IMR-90 (cell line): ENCODE measurements at regions not wholly inside any gene's neighbourhood (a gene's known extent, or its start where the extent isn't known, plus 50 kb on each side); places are given as distances from the start of the nearest gene placed in this dataset.

Source experiments
- ATAC-seq: fragments of 200-7000 bp; cut with Tn5 transposase; 2 replicates; pipeline ENCODE4 v1.9.1; 2020; ENCODE audit warnings: low read depth, mild to moderate bottlenecking, moderate library complexity
- BruUV-seq: library from RNA; stranded (reverse); fragments of 400-500 nt; replicated peaks from 2 replicates; lab custom pipeline; 2021; lab: Mats Ljungman, UMichigan
- CTCF ChIA-PET: fragments of 300-600 bp; formaldehyde crosslinking; extraction: SDS; loops from one replicate; lab custom pipeline; 2021; ENCODE audit warnings: antibody characterized with exemption; lab: Yijun Ruan, JAX
- POLR2A ChIA-PET: fragments of 300-600 bp; sonication (Branson Sonifier 250); formaldehyde crosslinking; loops from one replicate; lab custom pipeline; 2022; ENCODE audit warnings: antibody characterized with exemption; ENCODE audit not compliant: unreplicated experiment; lab: Charles Lee
- DNase-seq: peaks from one replicate; pipeline ENCODE4 v3.0.0; 2013
- H2AFZ ChIP-seq: replicated peaks from 2 replicates; pipeline ENCODE3; 2013; ENCODE audit warnings: low read length, mild to moderate bottlenecking; ENCODE audit not compliant: poor library complexity
- H2AK5ac ChIP-seq: 2 replicates; pipeline ENCODE4 v1.6.1; 2013; ENCODE audit warnings: low read depth, low read length, inconsistent platforms
- H2AK9ac ChIP-seq: replicated peaks from 2 replicates; pipeline ENCODE3; 2013; ENCODE audit warnings: mild to moderate bottlenecking, low read depth, low read length, moderate library complexity; ENCODE audit not compliant: poor library complexity
- H2BK120ac ChIP-seq: 2 replicates; pipeline ENCODE4 v1.6.1; 2013; ENCODE audit warnings: low read depth, low read length, inconsistent platforms
- H2BK15ac ChIP-seq: 3 replicates; pipeline ENCODE4 v1.6.1; 2013; ENCODE audit warnings: low read depth, low read length, inconsistent platforms
- H2BK20ac ChIP-seq: 2 replicates; pipeline ENCODE4 v1.6.1; 2013; ENCODE audit warnings: low read depth, mild to moderate bottlenecking, inconsistent platforms, low read length, moderate library complexity
- H2BK5ac ChIP-seq: 2 replicates; pipeline ENCODE4 v1.6.1; 2013; ENCODE audit warnings: mild to moderate bottlenecking, low read depth, low read length, inconsistent platforms; ENCODE audit not compliant: poor library complexity, severe bottlenecking
- H3K14ac ChIP-seq: replicated peaks from 2 replicates; pipeline ENCODE4 v1.6.1; 2013; ENCODE audit warnings: low read depth, low read length, inconsistent platforms
- H3K18ac ChIP-seq: 2 replicates; pipeline ENCODE4 v1.6.1; 2013; ENCODE audit warnings: low read depth, low read length, control low read depth
- H3K23ac ChIP-seq: 2 replicates; pipeline ENCODE4 v1.6.1; 2013; ENCODE audit warnings: low read depth, low read length, inconsistent platforms
- H3K27ac ChIP-seq: 2 replicates; pipeline ENCODE4 v1.5.1; 2013; ENCODE audit warnings: mild to moderate bottlenecking, control low read depth, low read length; ENCODE audit not compliant: insufficient read depth
- H3K27me3 ChIP-seq: 2 replicates; pipeline ENCODE4 v1.6.1; 2013; ENCODE audit warnings: low read length; ENCODE audit not compliant: control insufficient read depth, insufficient read depth
- H3K36me3 ChIP-seq: 2 replicates; pipeline ENCODE4 v1.6.1; 2013; ENCODE audit warnings: low read length, mixed read lengths; ENCODE audit not compliant: control insufficient read depth, insufficient read depth
- H3K4ac ChIP-seq: 2 replicates; pipeline ENCODE4 v1.6.1; 2013; ENCODE audit warnings: low read depth, low read length, inconsistent platforms
- H3K4me1 ChIP-seq: 2 replicates; pipeline ENCODE4 v1.6.1; 2013; ENCODE audit warnings: low read length, mixed read lengths; ENCODE audit not compliant: control insufficient read depth, insufficient read depth
- H3K4me2 ChIP-seq: 2 replicates; pipeline ENCODE4 v1.6.1; 2013; ENCODE audit warnings: low read depth, mild to moderate bottlenecking, control low read depth, low read length, moderate library complexity
- H3K4me3 ChIP-seq: 2 replicates; pipeline ENCODE4 v1.5.1; 2013; ENCODE audit warnings: low read depth, mild to moderate bottlenecking, control low read depth, low read length, moderate library complexity; ENCODE audit not compliant: insufficient read depth
- H3K56ac ChIP-seq: 2 replicates; pipeline ENCODE4 v1.6.1; 2013; ENCODE audit warnings: low read length, inconsistent platforms; ENCODE audit not compliant: insufficient read depth; ENCODE audit errors: extremely low read depth
- H3K79me1 ChIP-seq, 2 experiments: 2 replicates each; pipeline ENCODE4 v1.6.1; 2013; ENCODE audit warnings: low read length in 2 of 2, inconsistent platforms in 1 of 2, low read depth in 1 of 2
- H3K9ac ChIP-seq: 2 replicates; pipeline ENCODE4 v1.6.1; 2013; ENCODE audit warnings: low read depth, low read length, control low read depth
- H3K9me1 ChIP-seq: 2 replicates; pipeline ENCODE4 v1.6.1; 2013; ENCODE audit warnings: low read length, inconsistent platforms; ENCODE audit not compliant: insufficient read depth
- H3K9me3 ChIP-seq: 2 replicates; pipeline ENCODE4 v1.6.1; 2013; ENCODE audit warnings: low read length; ENCODE audit not compliant: control insufficient read depth, insufficient read depth
- H4K20me1 ChIP-seq: 2 replicates; pipeline ENCODE4 v1.6.1; 2013; ENCODE audit warnings: low read length, inconsistent platforms; ENCODE audit not compliant: insufficient read depth
- H4K5ac ChIP-seq: 2 replicates; pipeline ENCODE4 v1.6.1; 2013; ENCODE audit warnings: mild to moderate bottlenecking, low read depth, low read length, control low read depth
- H4K8ac ChIP-seq, 2 experiments: 2 replicates each; pipeline ENCODE4 v1.6.1; 2013; ENCODE audit warnings: low read depth in 2 of 2, low read length in 2 of 2, control low read depth in 1 of 2, inconsistent platforms in 1 of 2
- H4K91ac ChIP-seq: 2 replicates; pipeline ENCODE4 v1.6.1; 2013; ENCODE audit warnings: low read depth, low read length, inconsistent platforms; ENCODE audit not compliant: insufficient read depth
- MAFK ChIP-seq: IDR thresholded peaks from 2 replicates; pipeline ENCODE4 v1.6.1; 2012; ENCODE audit warnings: low read depth, low read length, improper control_type of control experiment
- MXI1 ChIP-seq: IDR thresholded peaks from 2 replicates; pipeline ENCODE4 v1.6.1; 2012; ENCODE audit warnings: low read depth, mild to moderate bottlenecking, low read length, moderate library complexity, borderline replicate concordance
- WGBS, 2 experiments: methylation state at CpG; one replicate each; pipeline versions ENCODE4 v1.1.5 to v1.1.7; 2013; ENCODE audit warnings: missing lambda C conversion rate in 2 of 2; ENCODE audit not compliant: insufficient read length in 1 of 2; ENCODE audit errors: extremely low coverage in 2 of 2; 5-methylcytosine and 5-hydroxymethylcytosine counted together
- dilution Hi-C: fragments of 300-500 bp; cut with HindIII; formaldehyde crosslinking; loops from one replicate; pipeline ENCODE4 v1.14.3; 2018; ENCODE audit warnings: low sequenced_read_pairs; ENCODE audit not compliant: unreplicated experiment
- in situ Hi-C: fragments of 300-500 bp; cut with MboI; formaldehyde crosslinking; loops from 3 replicates; pipeline ENCODE4 v1.14.3; 2019; ENCODE audit warnings: low sequenced_read_pairs, inconsistent platforms, mixed read lengths
- intact Hi-C: fragments of 100-400 bp; cut with micrococcal nuclease; formaldehyde crosslinking; loops from 2 replicates; pipeline ENCODE4 v1.10.0; 2022

GRCh38 chr2:118257696-118258095 lies 169.4 kb downstream of the INSIG2 start:
- Histone ChIP-seq H3K36me3 (no peaks in the 10 kb centered on the region), H2AFZ (no peak overlapping the region), H4K20me1 (no peaks in the 10 kb centered on the region), H3K27me3 (no peaks in the 10 kb centered on the region), H4K8ac (no peak overlapping the region), H3K9ac (no peak overlapping the region), H2BK5ac (no peak overlapping the region), H3K4me3 (no peak overlapping the region), H3K56ac (no peak overlapping the region), H4K91ac (no peak overlapping the region), H4K5ac (no peak overlapping the region), H3K18ac (no peak overlapping the region), H3K23ac (no peak overlapping the region), H3K4ac (no peak overlapping the region), H2AK5ac (no peak overlapping the region), H3K9me3 (no peaks in the 10 kb centered on the region), H3K4me2 (no peak overlapping the region), H3K27ac (no peak overlapping the region), H3K4me1 (no peaks in the 10 kb centered on the region), H3K79me1 (no peaks in the 10 kb centered on the region), H2BK120ac (no peak overlapping the region), H3K14ac (no peak overlapping the region), H2BK15ac (no peak overlapping the region), H3K9me1 (no peaks in the 10 kb centered on the region), H2BK20ac (no peak overlapping the region), H2AK9ac (no peak overlapping the region)
- DNase-seq (no peak), ATAC-seq (no peak)
- POLR2A ChIA-PET = no interaction called here
- dilution Hi-C loops (no loop called here), intact Hi-C loops (no loop called here), in situ Hi-C loops (no loop called here)
- TF ChIP-seq MAFK = peak; percentile 27; the same call in 1 of the 2 replicates
- TF ChIP-seq MXI1 = no peak
- BruUV-seq = no TSS peak
- WGBS, 2 experiments = no CpG with 5 or more reads among the region's 2 CpGs
- CTCF ChIA-PET = no interaction called here
